ENCODE measurements at regions not wholly inside any gene's neighbourhood (a gene's known extent, or its start where the extent isn't known, plus 50 kb on each side); places are given as distances from the start of the nearest gene placed in this dataset.
"Not testable (repeated sequence)": the region's sequence is repeated elsewhere in the genome, so short reads cannot be mapped to it uniquely, and the experiment has no call there.

DNA sequence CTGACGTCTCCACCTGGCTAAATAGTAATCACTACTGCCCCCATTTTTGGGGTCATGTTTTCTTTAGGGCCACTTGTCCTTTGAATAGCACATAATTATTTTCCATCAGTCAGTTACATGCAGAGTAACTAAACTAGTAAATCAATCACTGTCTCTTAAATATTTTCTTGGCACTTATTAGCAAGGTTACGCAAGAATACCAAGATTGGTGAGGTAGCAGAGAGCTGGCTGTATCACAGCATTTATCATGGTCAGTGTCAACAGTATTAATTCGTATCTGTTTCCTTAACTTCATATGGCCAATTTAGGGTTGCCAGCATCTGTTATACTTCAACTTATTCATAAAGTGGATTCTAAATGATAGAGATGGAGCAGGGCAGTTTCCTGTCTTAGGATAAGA lies 346.8 kb upstream of the FAM174A start:
- no peak for DNase-seq

DNA sequence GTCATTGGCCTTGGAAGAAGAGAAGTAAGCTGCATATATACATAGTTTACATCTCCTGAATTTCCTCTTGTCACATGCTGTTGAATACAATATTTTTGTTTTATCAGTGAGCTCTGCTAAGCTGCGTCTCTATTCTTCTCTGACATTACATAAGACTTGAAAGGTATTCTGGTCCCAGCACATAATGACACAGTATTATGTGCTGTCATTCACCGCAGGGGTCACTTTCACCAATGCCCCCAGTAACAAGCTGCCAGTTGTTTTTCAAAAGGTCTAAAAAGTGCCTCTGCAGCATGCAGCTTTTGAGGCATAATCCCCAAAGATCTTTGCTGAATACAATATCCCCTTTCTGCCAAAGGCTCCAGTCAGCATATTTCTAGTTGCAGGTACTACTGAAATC lies 349.0 kb upstream of the FAM174A start:
- DNase-seq, result no peak

DNA sequence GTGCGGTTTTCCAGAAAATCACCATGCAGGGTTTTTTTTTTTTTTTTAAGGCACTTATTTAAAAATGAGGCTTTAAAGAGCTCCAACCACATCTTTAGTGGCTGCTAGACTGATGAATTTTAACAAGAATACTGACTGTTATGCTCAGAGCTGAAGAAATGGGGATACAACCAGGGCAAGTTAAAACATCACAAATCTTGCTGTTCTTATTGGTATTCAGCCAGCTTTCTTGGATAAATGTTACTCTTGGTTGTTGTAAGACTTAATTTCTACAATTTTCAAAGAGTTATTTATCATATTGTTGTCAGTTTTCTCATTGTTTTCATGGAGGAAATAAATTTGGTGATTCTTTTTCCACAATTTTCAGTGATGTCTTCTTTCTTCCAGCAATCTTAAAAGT lies 352.8 kb upstream of the FAM174A start:
- no peak for DNase-seq

DNA sequence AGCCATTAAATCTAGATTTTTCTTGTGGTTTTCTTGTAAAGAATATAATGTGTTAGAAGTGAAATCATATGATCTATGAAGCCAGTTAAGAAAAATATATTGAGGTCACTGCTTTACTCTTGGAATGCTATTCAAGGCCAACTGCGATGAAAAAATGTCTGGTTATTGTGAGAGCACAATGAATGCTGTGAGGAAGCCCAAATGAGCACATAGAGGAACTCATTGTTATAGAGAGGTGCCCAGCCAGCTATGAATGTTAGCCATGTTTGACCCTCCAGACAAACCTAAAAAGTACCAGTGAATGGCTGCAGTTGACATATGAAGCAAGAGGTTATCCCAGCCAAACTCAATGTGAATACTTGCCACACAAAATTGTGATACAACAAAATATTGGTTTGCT lies 359.8 kb upstream of the FAM174A start:
- no peak for DNase-seq

DNA sequence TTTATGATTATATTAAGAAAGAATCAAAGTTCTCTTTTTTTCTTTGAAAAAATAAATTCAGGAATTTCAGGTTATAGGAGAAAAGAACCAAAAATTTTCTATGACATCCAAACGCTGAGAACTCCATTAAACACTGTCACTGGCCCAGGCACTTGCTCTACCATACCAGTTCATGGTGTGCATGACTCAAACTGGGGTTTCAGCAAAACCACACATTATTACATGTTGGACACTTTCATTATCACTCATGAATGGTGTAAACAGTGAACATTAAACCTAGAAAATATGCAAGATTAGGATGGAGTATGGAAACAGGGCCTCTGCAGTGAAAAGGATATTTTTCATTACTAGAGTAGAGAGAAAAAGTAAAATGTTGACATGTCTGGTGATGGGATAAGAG lies 369.9 kb upstream of the FAM174A start:
- no peak for DNase-seq

DNA sequence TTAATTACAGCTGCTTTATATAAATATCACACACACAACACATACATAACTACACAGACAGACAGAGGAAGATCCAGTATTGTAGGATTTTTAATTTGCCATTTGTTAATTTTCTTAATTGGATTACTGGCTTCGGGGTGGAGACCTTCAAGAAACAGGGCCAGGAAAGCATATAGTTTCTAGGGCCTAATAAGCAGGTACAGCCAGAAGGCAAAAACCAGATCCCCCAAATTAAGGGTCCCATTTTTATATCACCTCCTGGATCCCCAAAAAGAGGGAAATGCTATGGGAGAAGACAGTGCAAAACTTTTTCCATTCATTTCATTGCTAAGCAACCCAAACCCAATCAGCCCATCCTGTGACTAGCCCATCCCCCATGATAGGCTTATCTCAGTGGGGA lies 373.3 kb upstream of the FAM174A start:
- no peak for DNase-seq

DNA sequence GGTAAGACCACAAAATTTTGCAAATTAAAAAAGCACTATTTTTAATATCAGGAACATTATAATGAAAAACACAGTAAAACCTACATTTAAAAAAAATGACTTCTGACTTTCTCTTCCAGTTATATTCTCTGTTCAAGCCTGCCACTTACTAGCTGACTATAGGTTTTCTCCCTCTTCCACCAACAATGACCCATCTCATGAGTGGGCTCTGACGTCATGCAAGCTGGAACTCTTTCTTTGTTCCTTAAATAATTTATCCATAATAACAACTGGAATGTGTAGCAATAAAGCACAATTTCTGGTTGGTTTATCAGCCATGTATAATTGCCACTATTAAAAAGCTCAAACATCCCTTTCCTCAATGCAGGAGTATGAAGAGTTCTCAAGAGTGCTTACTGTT lies 378.1 kb upstream of the FAM174A start:
- DNase-seq, result no peak

DNA sequence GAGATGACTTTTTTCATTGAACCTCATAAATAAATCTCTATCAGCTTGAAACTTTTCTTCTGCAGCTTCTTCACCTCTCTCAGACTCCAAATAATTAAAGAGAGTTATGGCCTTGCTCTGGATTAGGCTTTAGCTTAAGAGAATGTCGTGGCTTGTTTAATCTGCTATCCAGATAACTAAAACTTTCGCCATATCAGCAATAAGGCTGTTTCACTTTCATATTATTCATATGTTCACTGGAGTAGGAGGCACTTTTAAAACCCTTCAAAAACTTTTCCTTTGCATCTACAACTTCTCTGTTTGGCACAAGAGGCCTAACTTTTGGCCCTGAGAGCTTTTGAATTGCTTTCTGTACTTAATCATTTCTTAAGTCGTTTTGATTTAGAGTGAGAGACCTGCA lies 386.9 kb upstream of the FAM174A start:
- no peak for DNase-seq

DNA sequence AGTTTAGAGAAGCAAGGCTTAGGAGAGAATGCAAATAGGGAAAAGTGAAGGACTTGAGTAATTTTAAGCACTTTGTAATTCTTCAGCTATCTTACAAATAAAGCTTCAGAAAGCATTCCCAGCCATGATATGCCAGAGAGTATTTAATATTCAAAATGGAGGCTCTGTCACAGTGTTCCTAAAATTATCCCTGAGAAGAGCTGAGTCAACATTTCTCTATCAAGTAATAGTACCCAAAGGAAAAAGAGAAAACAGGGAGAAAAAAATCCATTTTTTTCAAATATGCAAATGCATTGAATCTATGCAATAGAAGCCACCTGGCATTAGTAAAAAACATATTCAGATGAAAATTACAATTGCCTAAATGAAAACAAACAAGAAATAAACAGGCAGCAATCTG lies 392.6 kb upstream of the FAM174A start:
- DNase-seq, result no peak

DNA sequence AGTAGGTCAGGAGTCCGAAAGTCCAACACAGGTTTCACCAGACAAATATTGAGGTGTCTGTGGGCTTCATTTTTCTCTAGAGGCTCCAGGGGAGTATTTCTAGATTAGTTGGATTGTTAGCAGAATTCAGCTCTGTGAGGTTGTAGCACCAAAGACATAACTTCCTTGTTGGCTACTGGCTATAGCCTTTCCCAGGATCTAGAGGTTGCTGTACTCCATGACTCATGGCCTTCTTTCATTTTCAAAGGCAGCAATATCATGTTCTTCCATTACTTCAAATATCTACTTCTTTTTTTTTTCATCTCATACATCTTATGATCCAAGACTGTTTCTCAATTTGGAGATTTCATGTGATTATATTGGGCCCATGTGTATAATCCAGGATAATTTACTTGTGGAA lies 404.0 kb upstream of the FAM174A start:
- DNase-seq, result no peak

DNA sequence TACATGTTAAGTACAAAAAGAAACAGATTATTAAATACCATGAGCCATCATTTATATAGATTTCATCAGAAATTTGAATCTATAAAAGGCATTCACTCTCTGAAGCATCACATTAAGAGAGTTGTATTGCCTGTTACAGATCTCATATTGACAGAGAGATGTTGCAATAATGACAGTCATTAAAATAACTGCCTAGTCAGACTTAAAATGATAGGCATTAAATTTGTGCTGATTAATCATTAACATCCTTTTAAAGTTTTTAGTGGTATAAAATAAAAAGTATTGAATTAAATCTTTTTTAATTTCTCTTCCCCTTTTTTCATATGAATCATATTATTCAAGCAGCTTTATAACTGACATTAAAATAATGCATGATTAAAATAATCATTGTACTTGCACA lies 404.9 kb upstream of the FAM174A start:
- no peak for DNase-seq

DNA sequence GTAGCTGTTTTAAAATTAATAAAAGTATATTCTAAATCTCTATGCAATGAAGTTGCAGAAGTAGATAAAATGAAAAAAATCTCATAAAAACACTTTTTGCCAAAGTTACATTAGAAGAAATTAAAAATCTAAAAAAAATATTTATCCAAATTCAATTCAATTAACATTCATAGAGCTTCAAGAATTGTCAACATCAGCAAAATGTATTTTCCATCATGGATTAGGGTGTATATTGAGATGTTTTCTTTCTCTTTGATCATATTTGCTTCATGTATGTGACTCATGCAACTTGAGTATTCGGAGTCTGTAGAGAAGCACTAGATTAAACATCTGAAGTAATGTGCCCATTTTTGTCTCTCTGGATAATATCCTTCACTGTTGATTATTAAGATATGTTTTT lies 415.3 kb upstream of the FAM174A start:
- no peak for DNase-seq

DNA sequence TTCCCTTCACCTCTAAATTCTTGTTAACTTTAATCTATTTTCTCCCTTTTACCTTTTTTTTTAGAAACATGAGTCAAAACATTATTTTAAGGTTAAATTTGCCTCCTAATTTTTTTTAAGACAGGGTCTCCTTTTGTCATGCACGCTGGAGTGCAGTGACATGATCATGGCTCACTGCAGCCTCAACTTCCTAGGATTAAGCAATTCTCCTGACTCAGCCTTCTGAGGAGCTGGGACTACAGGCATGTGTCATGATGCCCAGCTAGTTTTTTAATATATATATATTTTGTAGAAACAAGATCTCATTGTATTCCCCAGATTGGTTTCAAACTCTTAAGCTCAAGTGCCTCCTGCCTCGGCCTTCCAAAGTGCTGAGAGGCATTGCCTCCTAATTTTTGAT lies 424.7 kb upstream of the FAM174A start:
- DNase-seq, result no peak

DNA sequence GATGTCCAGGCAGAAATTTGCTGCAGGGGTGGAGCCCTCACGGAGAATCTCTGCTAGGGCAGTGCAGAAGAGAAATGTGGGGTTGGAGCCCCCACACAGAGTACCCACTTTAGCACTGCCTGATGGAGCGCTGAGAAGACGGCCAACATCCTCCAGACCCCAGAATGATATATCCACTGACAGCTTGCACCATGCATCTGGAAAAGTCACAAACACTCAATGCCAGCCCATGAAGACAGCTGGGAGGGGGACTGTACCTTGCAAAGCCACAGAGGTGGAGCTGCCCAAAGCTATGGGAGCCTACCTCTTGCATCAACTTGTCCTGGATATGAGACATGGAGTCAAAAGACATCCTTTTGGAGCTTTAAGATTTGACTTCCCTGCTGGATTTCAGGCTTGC lies 426.3 kb upstream of the FAM174A start:
- no peak for DNase-seq

DNA sequence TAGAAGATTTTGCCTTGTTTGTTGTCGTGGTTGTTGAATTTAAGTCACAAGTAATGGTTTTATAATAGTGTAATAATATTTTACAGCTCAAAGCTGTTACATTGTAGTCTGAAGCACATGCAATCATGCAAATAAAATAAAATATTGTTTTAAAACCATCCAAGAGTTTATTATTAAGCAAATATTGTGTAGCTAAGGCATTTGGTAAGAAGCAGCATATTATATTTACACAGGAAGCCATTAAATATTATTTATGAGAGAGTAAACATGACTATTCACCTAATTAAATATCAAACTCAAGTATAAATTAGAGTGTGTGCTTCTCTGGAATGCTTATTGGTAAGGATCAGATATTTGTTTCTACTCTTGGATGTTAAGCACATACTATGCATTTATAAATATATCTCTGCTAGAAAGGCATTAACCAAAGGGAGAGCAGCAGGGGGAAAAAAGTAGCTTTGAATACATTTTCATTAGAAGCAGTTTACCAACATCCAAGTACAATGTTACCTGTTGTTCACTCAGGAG lies 431.5 kb upstream of the FAM174A start:
- DNase-seq, result not testable (repeated sequence)

DNA sequence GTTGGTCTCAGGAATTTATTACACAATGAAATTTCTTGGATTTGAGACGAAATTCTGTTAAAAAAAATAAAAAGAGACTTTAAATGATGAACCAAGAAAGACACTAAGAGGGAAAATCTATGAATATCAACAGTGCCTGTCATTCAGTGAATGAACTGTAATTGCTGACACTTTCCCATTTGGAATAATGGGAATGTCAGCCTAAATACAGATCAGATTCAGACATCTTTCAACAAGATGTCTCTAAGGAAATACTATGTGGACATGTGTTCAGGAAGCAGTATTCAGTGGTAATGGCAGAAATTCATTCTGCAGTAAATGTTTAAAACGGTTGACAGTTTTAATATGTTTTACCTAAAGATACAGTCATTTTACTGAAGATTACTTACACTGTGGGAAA lies 433.7 kb upstream of the FAM174A start:
- not testable (repeated sequence) for DNase-seq

DNA sequence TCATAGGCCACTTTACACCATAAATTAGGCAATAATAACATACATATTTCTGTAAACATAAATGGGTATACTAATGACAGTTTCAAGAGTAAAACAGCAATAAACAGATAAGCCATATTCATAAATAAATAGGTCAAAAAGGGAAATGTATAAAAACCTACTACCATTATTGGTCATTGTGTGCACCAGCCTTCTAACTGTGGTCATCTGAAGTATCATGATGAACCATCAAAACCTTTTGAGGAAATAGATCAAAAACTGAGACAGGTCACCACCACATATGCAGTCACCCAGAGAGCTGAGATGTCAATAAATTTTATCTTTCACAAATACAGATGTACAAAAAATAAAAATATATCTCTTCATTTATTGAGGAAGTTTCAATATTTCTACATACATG lies 438.8 kb upstream of the FAM174A start:
- DNase-seq, result not testable (repeated sequence)

DNA sequence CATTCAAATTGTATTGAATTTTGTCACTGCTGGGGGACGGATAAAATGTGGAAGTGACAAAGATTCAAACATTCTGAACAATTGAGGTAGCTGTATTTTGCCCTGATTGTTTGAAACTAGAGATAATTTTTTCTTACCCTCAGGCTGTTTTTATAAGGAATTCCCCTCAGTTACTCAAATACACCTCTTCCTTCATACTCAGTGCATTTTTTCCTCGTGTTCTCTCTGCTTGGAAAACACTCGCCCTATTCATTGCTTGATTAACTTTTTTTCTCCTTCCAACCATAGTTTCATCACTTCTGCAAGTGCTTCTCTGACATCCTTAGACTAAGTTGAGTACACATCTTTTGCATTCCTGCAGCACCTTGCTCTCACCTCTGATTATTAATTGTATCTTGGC lies 454.5 kb upstream of the FAM174A start:
- not testable (repeated sequence) for DNase-seq

DNA sequence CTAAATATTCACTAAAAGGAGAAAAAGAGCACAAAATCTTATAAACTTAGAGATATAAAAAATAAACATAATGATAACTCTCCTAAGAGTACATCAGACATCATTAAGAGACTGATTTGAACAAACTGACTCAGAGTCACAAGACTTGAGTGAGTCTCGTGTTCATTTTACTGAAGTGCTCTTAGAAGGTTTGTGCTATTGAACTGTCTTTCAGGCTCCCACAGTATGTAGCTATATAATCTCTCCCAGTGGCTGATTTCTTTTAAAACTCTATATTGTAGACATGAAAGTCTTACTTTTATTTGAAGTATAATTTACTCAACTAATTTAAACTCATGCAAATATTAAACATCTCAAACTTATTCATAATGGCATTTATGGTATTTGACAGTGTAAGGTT lies 456.0 kb upstream of the FAM174A start:
- not testable (repeated sequence) for DNase-seq

DNA sequence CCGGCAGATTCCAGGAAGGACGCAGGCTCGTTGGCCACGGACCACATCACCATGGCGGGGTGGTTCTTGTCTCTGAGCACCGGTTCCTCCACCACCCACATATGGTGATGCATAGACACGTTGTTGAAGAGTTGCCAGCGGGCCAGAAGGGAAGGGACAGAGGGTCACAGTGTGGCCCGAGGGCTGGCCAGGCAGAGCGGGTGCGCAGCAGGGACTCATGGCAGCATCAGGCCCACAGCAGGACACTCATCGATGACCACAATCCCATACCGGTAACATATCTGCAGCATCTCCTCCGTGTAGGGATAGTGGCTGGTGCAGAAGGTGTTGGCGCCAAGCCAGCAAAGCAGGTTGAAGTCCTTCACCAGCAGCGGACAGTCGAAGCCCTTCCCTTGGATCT lies 469.2 kb upstream of the FAM174A start:
- not testable (repeated sequence) for DNase-seq

DNA sequence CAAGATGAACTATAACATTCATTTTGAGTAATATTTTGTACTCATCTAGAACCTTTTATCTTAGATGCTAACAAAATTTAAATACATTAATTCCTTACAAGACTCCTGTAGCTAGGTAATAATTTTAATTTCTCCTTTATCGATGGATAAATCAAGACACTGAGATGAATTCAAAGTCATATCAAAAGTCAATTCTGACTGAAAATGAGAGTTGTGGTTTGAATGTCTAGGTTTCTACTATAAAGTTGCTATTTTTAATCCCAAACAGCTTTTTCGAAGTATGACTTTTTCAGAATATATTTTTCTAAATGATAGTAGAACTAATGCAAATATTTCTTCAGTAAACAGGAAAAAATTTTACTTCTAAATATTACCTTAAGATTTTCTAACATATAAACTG lies 491.7 kb upstream of the FAM174A start:
- no peak for DNase-seq

DNA sequence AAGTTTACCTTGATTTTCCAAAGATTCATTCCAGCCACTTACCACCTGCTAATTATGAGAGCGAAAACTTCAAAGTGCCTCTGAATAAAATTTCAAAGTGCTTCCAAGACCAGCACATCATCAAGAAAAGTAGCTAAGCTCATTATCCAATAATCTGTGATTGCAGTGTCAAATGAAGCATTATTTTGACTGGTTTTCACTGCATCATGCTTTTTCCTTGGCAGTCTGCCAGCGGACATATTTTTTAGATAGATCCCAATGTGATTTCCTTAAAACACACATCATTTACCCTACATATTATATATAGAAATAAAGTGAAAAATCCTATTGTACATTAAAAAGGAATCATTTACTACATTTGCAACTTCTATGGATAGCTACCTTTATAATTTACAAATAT lies 508.6 kb upstream of the FAM174A start:
- DNase-seq, result no peak

DNA sequence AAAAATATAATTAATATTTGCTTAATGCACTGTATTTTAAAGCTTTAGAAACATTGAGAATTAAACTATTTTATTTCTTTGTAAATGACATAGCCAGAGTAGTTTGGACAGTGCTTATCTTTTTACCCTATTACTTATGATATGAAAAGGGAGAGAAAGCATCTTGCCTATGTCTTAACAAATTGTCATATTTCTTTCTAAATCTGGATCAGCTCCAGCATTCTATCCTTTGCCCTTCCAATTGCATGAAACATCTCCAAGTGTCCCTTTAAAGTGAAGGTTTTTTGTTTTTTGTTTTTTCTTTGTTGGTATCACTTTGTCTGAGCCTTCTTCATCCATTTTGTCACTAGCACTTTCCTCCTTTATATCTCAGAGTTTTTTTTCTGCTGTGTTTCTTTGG lies 511.6 kb upstream of the FAM174A start:
- no peak for DNase-seq

DNA sequence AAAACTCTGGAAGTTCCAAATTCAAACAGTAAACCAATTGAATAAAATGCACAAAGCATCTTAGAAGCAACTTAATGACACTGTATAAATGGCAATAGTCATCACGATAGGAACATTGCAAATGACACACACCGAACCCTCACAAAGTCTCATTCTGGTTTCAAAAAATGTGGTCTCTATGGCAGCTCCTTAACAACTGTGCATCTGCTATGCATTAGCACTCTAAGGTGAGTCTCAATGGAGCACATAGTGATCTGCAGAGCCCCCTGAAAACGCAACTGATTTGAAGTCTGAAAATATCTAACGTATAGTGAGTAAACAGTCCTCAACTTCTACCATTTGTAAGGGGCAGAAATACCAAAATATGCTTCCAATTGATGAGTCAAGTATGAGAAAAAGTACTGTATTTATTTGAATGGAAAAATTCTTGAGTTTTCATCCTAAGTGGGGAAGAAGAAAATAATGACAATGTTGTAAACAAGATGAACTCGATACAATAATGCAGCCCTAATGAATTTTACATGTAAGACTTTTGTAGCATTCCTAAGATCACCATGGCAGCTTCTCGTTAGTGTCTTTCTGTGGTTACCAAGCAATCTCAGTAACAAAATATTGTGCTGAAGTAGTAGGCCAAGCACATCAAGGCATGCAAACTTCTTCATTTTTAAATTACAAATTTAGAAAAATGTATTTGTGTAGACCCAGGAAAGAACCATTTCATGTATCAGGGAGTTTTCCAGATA lies 517.5 kb upstream of the FAM174A start:
- DNase-seq, result no peak

DNA sequence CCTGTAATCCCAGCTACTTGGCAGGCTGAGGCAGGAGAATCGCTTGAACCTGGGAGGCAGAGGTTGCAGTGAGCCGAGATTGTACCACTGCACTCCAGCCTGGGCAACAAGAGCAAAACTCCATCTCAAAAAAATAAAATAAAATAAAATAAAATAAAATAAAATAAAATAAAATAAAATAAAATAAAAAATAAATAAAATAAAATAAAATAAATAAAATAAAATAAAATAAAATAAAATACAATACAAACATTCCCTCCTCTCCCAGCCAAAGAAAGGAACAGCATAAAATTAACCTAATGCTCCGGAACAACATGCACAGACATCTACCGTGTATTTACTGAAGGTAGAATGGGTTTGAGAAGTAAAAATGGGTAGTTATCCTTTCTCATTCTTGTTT lies 521.9 kb upstream of the FAM174A start:
- DNase-seq, result not testable (repeated sequence)

All from hippocampal formation (tissue), 2 donors.